Choroid plexus epithelial cell (primary cell): ENCODE measurements at regions not wholly inside any gene's neighbourhood (a gene's known extent, or its start where the extent isn't known, plus 50 kb on each side); places are given as distances from the start of the nearest gene placed in this dataset.

Source experiments
- DNase-seq: peaks from one replicate; pipeline ENCODE4 v3.0.0-alpha.2; 2010; ENCODE audit warnings: low read depth
- H3K4me3 ChIP-seq: 2 replicates; pipeline ENCODE4 v1.5.1; 2011; ENCODE audit warnings: low read depth, mild to moderate bottlenecking, control low read depth, low read length, moderate library complexity
- CTCF ChIP-seq: conservative IDR thresholded peaks from 2 replicates; pipeline ENCODE4 v1.5.1; 2011; ENCODE audit warnings: low read depth, mild to moderate bottlenecking, control low read depth, inconsistent platforms, low read length, moderate library complexity

- no peak for TF ChIP-seq CTCF
Measured at GRCh38 chr5:174173766-174174165, 128.3 kb downstream of the NSG2 start.

DNA sequence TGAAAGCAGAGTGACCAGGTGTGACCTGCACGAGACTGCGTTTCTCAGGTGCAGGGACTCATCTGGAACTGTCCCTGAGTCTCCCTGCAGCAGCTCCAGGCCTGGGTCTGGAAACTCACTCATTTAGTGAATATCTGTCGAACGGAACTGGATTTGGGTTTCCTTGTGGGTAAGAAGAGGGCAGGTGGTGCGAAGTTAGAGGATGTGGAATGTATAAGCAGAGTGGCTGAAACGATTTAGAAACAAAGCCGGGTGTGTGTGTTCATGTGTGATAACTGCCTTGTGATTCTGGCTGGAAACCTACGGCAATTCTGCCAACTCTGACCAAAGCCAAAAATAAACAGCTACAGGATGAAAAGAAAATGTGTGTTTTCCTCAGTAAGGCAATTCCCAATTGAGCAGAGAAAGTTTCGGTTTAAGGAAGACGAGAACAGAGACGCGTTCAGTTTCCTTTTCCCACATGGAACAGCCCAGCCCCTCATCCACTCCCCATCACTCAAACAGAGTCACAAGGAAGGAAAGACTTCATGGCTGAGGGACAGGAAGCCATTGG, 130.3 kb downstream of the NSG2 start:
- no peak overlapping the region for H3K4me3 ChIP-seq
- no peak for TF ChIP-seq CTCF
- DNase-seq, result no peak

More at GRCh38 chr5:174173766-174174165, 128.3 kb downstream of the NSG2 start:
- H3K4me3 ChIP-seq, result no peak overlapping the region
- no peak for DNase-seq

DNA sequence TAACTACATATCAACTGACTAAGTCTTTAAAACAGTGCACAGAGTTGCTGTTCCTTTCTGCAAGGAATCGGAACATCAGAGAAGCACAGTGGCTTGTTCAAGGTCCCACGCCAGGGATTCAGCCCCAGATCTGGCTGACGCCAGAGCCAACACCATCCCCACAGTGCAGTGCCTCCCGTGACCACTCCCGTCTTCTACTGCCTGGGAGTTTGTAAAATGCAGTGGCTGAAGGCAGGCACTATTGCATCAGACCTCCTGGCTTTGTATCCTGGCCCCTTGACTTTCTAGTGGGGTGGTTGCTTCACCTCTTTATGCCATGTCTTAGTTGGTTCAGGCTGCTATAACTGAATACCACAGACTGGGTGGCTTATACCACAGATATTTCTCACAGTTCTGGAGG, 131.0 kb downstream of the NSG2 start:
- DNase-seq, result no peak
- no peak overlapping the region for H3K4me3 ChIP-seq
- no peak for TF ChIP-seq CTCF

DNA sequence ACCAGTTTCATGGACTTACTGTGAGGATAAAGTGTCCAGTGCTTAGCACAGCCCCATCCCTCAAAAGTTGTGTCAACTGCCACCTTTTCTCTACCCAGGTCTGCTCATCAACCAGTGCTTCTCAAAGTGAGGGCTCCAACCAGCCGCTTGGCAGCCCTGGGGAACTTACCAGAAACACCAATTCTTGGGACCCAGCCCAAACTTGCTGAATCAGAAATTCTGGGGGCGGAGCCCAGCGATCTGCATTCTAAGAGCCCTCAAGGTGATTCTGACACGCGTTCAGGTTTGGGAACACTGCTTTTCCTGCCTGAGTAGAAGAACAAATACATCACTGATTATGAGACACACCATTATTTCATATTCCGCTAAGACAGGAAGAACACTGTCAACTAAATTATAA, 132.0 kb downstream of the NSG2 start:
- DNase-seq, result no peak
- no peak overlapping the region for H3K4me3 ChIP-seq
- TF ChIP-seq CTCF, result no peak

- no peak for TF ChIP-seq CTCF
- H3K4me3 ChIP-seq, result no peak overlapping the region
- no peak for DNase-seq
Measured at GRCh38 chr5:174177976-174178605, 132.6 kb downstream of the NSG2 start.

DNA sequence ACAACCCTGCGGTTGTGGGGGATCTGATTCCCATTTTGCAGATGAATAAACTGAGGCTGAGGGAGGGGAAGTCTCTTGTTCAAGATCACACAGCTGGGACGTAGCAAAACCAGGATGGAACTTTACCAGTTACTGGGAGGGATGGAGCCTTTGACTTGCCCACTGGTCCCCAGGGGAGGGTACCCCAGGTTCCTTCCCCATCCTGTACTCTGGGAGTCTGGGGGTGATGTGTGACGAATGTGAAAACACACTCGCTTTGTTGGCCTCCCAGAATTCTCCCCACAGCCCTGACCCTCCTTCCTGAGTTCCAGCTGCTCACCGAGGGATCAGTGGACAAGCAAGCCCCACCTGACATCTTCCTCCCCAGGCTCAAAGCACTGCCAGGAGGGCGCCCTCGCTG, 135.1 kb downstream of the NSG2 start:
- no peak overlapping the region for H3K4me3 ChIP-seq
- no peak for DNase-seq
- no peak for TF ChIP-seq CTCF

DNA sequence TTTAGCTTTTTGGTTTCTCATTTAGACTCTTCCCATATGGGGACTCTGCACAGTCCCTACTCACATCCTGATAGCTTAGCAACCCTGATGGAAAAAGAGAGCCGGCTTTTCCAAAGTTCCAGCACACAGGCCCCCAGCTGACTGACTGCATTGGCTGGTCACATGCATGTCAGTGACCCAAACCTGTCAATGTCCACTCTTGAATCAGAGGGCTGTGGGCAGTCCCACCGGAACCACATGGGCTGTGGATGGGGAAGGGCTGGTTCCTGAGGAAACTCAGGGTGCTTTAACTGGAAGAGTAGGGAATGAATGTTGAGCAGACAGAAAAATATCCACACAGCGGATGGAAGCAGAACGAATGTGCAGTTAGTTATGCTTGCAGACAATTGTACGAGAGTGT, 136.6 kb downstream of the NSG2 start:
- TF ChIP-seq CTCF, result no peak
- no peak for DNase-seq
- no peak overlapping the region for H3K4me3 ChIP-seq
